A673 (cell line): ENCODE measurements at regions not wholly inside any gene's neighbourhood (a gene's known extent, or its start where the extent isn't known, plus 50 kb on each side); places are given as distances from the start of the nearest gene placed in this dataset.

Experiments
- BruUV-seq: library from RNA; stranded (reverse); fragments of 400-500 nt; replicated peaks from 2 replicates; lab custom pipeline; 2021; lab: Mats Ljungman, UMichigan
- CTCF ChIA-PET: fragments of 300-600 bp; sonication (Branson Sonifier 250); formaldehyde crosslinking; loops from one replicate; lab custom pipeline; 2022; ENCODE audit warnings: antibody characterized with exemption; lab: Charles Lee
- POLR2A ChIA-PET: fragments of 300-600 bp; sonication (Branson Sonifier 250); formaldehyde crosslinking; loops from one replicate; lab custom pipeline; 2022; ENCODE audit warnings: antibody characterized with exemption; ENCODE audit not compliant: low non-redundant PET; lab: Charles Lee
- DNase-seq: peaks from one replicate; pipeline ENCODE4 v3.0.0-alpha.2; 2015; ENCODE audit warnings: low spot score
- H3K27ac ChIP-seq: fragments of 200-600 bp; sonication (generic); 2 replicates; pipeline ENCODE4 v1.5.1; 2016; ENCODE audit warnings: mixed run types, low read depth, mild to moderate bottlenecking, mixed read lengths, antibody characterized with exemption, low read length; ENCODE audit not compliant: poor library complexity, severe bottlenecking
- H3K27me3 ChIP-seq: fragments of 200-600 bp; sonication (generic); replicated peaks from 2 replicates; pipeline ENCODE4 v1.6.1; 2017; ENCODE audit warnings: mixed run types, low read depth, mild to moderate bottlenecking, mixed read lengths, antibody characterized with exemption, low read length; ENCODE audit not compliant: insufficient read depth, poor library complexity
- H3K36me3 ChIP-seq: fragments of 200-600 bp; sonication (generic); 2 replicates; pipeline ENCODE4 v1.6.1; 2016; ENCODE audit warnings: mixed run types, mild to moderate bottlenecking, mixed read lengths, antibody characterized with exemption, low read length; ENCODE audit not compliant: insufficient read depth, poor library complexity, severe bottlenecking
- H3K4me1 ChIP-seq: fragments of 200-600 bp; sonication (generic); 2 replicates; pipeline ENCODE4 v1.6.1; 2017; ENCODE audit warnings: mixed run types, mild to moderate bottlenecking, mixed read lengths, antibody characterized with exemption, low read length; ENCODE audit not compliant: insufficient read depth, poor library complexity, severe bottlenecking
- H3K4me3 ChIP-seq: fragments of 200-600 bp; sonication (generic); 2 replicates; pipeline ENCODE4 v1.5.1; 2016; ENCODE audit warnings: low read depth, mixed run types, mild to moderate bottlenecking, mixed read lengths, low read length; ENCODE audit not compliant: poor library complexity, severe bottlenecking
- H3K9me3 ChIP-seq: fragments of 200-600 bp; sonication (generic); 2 replicates; pipeline ENCODE4 v1.6.1; 2016; ENCODE audit warnings: mixed run types, low read depth, mild to moderate bottlenecking, mixed read lengths, antibody characterized with exemption, low read length; ENCODE audit not compliant: poor library complexity, severe bottlenecking
- EZH2 ChIP-seq: fragments of 200-600 bp; sonication (generic); IDR thresholded peaks from 2 replicates; pipeline ENCODE4 v1.6.1; 2017; ENCODE audit warnings: borderline replicate concordance, low read depth, mild to moderate bottlenecking, mixed read lengths, antibody characterized with exemption, low read length; ENCODE audit not compliant: poor library complexity, severe bottlenecking
- intact Hi-C: fragments of 100-400 bp; cut with micrococcal nuclease; formaldehyde crosslinking; loops from one replicate; pipeline ENCODE4 v1.10.0; 2022; ENCODE audit not compliant: unreplicated experiment
- TF ChIP-seq, protein P1 (sequence below): fragments of 300-800, 200-600 bp; sonication (generic); conservative IDR thresholded peaks from 2 replicates; pipeline ENCODE4 v1.5.1; 2017; ENCODE audit warnings: low read depth, mild to moderate bottlenecking, antibody characterized with exemption, low read length, moderate library complexity, mixed read lengths

DNA sequence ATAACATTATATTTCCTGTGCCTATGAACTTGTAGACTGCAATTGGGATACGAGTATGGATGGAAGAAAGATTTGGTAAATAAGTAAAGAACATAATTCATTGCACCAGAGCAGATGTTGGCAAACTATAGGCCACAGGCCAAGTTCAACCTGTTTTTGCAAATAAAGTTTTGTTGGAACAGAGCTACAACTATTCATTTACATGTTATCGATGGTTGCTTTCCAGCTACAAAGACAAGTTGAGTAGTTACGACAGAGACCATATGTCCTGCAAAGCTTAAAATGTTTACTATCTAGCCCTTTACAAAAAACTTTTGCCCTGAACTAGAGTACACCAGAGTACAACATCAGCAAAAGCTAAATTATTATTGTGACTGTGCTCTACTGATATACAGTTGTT lies 169.1 kb upstream of the DMAC1 start:
- Histone ChIP-seq H3K27me3 (no peaks in the 10 kb centered on the region), H3K4me3 (no peak overlapping the region), H3K4me1 (no peaks in the 10 kb centered on the region), H3K27ac (no peak overlapping the region), H3K9me3 (peaks cover 2% of the 10 kb centered on the region), H3K36me3 (no peaks in the 10 kb centered on the region)
- DNase-seq: no peak
- BruUV-seq: no TSS peak
- POLR2A ChIA-PET: interaction anchor here (0.6 kb wide), 1 partner anchor 12 kb away, joined by 3 read pairs; no protein-coding TSS in a partner anchor
- intact Hi-C loops: no loop called here
- CTCF ChIA-PET: no interaction called here
- TF ChIP-seq, protein P1, sequence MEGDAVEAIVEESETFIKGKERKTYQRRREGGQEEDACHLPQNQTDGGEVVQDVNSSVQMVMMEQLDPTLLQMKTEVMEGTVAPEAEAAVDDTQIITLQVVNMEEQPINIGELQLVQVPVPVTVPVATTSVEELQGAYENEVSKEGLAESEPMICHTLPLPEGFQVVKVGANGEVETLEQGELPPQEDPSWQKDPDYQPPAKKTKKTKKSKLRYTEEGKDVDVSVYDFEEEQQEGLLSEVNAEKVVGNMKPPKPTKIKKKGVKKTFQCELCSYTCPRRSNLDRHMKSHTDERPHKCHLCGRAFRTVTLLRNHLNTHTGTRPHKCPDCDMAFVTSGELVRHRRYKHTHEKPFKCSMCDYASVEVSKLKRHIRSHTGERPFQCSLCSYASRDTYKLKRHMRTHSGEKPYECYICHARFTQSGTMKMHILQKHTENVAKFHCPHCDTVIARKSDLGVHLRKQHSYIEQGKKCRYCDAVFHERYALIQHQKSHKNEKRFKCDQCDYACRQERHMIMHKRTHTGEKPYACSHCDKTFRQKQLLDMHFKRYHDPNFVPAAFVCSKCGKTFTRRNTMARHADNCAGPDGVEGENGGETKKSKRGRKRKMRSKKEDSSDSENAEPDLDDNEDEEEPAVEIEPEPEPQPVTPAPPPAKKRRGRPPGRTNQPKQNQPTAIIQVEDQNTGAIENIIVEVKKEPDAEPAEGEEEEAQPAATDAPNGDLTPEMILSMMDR: no peak
- TF ChIP-seq EZH2: no peak

GRCh38 chr9:7967851-7968250 lies 168.3 kb upstream of the DMAC1 start:
- TF ChIP-seq, protein P1: no peak
- no peak for TF ChIP-seq EZH2
- intact Hi-C loops: no loop called here
- no TSS peak for BruUV-seq
- no peaks in the 10 kb centered on the region for H3K9me3 ChIP-seq
- H3K36me3 ChIP-seq: no peaks in the 10 kb centered on the region
- no peaks in the 10 kb centered on the region for H3K27me3 ChIP-seq
- H3K4me3 ChIP-seq: no peak overlapping the region
- CTCF ChIA-PET: no interaction called here
- H3K27ac ChIP-seq: no peak overlapping the region
- POLR2A ChIA-PET: no interaction called here
- H3K4me1 ChIP-seq: no peaks in the 10 kb centered on the region
- DNase-seq: no peak

DNA sequence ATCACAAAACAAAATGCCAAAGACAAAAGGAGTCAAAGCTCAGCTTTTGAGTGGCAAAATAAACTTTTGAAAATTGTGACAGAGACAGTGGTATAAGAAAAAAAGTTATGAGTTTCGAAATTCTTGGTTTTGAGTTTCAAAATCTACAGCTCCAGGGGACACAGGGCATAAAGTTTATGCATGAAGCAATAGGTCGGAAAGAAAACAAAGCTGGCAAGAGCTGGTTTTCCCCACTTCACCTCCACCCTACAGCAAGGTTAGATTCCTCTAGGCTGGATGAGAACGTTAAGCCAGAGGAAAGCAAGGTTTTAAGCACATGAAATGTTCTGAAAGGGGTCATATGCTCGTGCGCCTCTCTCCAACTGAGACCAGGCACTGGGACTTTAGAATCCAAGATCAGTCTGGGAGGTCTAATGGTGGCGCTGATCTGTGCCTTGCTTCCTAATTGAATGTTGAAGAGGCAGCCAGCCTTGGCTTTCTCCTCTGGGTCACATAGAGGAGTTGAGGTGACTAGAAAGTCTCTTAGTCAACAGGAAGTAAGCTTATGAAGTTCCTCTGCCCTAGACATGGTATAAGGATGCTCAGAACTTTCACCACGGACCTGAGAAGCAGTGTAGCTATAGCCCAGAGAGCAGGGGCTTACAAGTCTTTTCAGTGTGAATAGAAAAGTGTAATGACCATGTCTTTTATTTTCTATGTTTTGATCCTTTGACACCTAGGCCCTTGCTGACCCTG lies 167.7 kb upstream of the DMAC1 start:
- POLR2A ChIA-PET: no interaction called here
- Histone ChIP-seq H3K9me3 (no peaks in the 10 kb centered on the region), H3K36me3 (no peaks in the 10 kb centered on the region), H3K27ac (no peak overlapping the region), H3K27me3 (no peaks in the 10 kb centered on the region), H3K4me1 (no peaks in the 10 kb centered on the region), H3K4me3 (no peak overlapping the region)
- DNase-seq: no peak
- TF ChIP-seq, protein P1: no peak
- no peak for TF ChIP-seq EZH2
- CTCF ChIA-PET: no interaction called here
- BruUV-seq: no TSS peak
- intact Hi-C loops: no loop called here
